H1 (cell line): ENCODE measurements at regions not wholly inside any gene's neighbourhood (a gene's known extent, or its start where the extent isn't known, plus 50 kb on each side); places are given as distances from the start of the nearest gene placed in this dataset.

Source experiments
- CTCF ChIA-PET: fragments of 300-600 bp; sonication (Branson Sonifier 250); formaldehyde crosslinking; loops from one replicate; lab custom pipeline; 2021; ENCODE audit not compliant: partially characterized antibody; lab: Charles Lee
- POLR2A ChIA-PET: fragments of 300-600 bp; sonication (Branson Sonifier 250); formaldehyde crosslinking; loops from one replicate; lab custom pipeline; 2021; ENCODE audit warnings: inconsistent platforms; ENCODE audit not compliant: partially characterized antibody; lab: Charles Lee
- DNase-seq, 2 experiments: peaks; one replicate each; pipeline versions ENCODE4 v3.0.0 to v3.0.0-alpha.2; 2010 to 2022; ENCODE audit warnings: low spot score in 2 of 2, low read depth in 1 of 2, mixed read lengths in 1 of 2
- FAIRE-seq: peaks from 2 replicates; lab custom pipeline; 2011; peaks lifted over from hg19 to GRCh38; lab: Jason Lieb, UNC
- H2AFZ ChIP-seq: 2 replicates; pipeline ENCODE4 v1.8.1; 2012; ENCODE audit warnings: low read length, inconsistent platforms
- H2AK5ac ChIP-seq: 2 replicates; pipeline ENCODE4 v1.6.1; 2013; ENCODE audit warnings: low read depth, low read length
- H2BK120ac ChIP-seq: replicated peaks from 2 replicates; pipeline ENCODE3; 2013; ENCODE audit warnings: low read depth, low read length, inconsistent platforms
- H2BK12ac ChIP-seq: 2 replicates; pipeline ENCODE4 v1.6.1; 2013; ENCODE audit warnings: low read depth, low read length
- H2BK15ac ChIP-seq: 2 replicates; pipeline ENCODE4 v1.6.1; 2013; ENCODE audit warnings: low read length
- H2BK20ac ChIP-seq: 2 replicates; pipeline ENCODE4 v1.6.1; 2013; ENCODE audit warnings: low read length
- H2BK5ac ChIP-seq: 2 replicates; pipeline ENCODE4 v1.6.1; 2013; ENCODE audit warnings: low read depth, low read length
- H3K14ac ChIP-seq: 2 replicates; pipeline ENCODE4 v1.6.1; 2013; ENCODE audit warnings: inconsistent platforms; ENCODE audit not compliant: insufficient read length
- H3K18ac ChIP-seq: 2 replicates; pipeline ENCODE4 v1.6.1; 2013; ENCODE audit warnings: low read length; ENCODE audit errors: extremely low read depth
- H3K23ac ChIP-seq: 2 replicates; pipeline ENCODE4 v1.6.1; 2013; ENCODE audit warnings: inconsistent platforms; ENCODE audit not compliant: insufficient read length
- H3K23me2 ChIP-seq: 2 replicates; pipeline ENCODE4 v1.6.1; 2013; ENCODE audit warnings: low read depth, low read length
- H3K27ac ChIP-seq: 2 replicates; pipeline ENCODE4 v1.6.1; 2011; ENCODE audit warnings: low read depth, low read length, inconsistent platforms
- H3K27me3 ChIP-seq, 4 experiments: replicated peaks in 1 of 4; 1 replicate in 1 of 4; 2 replicates in 3 of 4; pipeline versions ENCODE4 v1.6.1 to v1.8.1; 2011 to 2013; ENCODE audit warnings: low read length in 3 of 4, mild to moderate bottlenecking in 3 of 4, inconsistent platforms in 2 of 4, mixed read lengths in 2 of 4, moderate library complexity in 1 of 4; ENCODE audit not compliant: control insufficient read depth in 3 of 4, insufficient read depth in 3 of 4; ENCODE audit errors: extremely low read depth in 1 of 4
- H3K36me3 ChIP-seq, 4 experiments: 2 replicates each; pipeline versions ENCODE4 v1.6.1 to v1.8.1; 2011 to 2013; ENCODE audit warnings: mild to moderate bottlenecking in 4 of 4, low read length in 3 of 4, moderate library complexity in 2 of 4, control low read depth in 1 of 4, inconsistent platforms in 1 of 4; ENCODE audit not compliant: insufficient read depth in 4 of 4, control insufficient read depth in 2 of 4
- H3K4ac ChIP-seq: replicated peaks from 2 replicates; pipeline ENCODE3; 2013; ENCODE audit warnings: low read length, low read depth, mixed read lengths, inconsistent platforms; ENCODE audit not compliant: insufficient read length
- H3K4me1 ChIP-seq, 4 experiments: replicated peaks in 1 of 4; 1 replicate in 1 of 4; 2 replicates in 3 of 4; pipeline versions ENCODE4 v1.6.1 to v1.8.1; 2011 to 2013; ENCODE audit warnings: low read length in 3 of 4, inconsistent platforms in 2 of 4, mixed read lengths in 1 of 4; ENCODE audit not compliant: insufficient read depth in 4 of 4, control insufficient read depth in 3 of 4
- H3K4me2 ChIP-seq, 2 experiments: 2 replicates each; pipeline versions ENCODE4 v1.6.1 to v1.8.1; 2011 to 2013; ENCODE audit warnings: low read depth in 2 of 2, low read length in 2 of 2, control low read depth in 1 of 2, inconsistent platforms in 1 of 2, mild to moderate bottlenecking in 1 of 2; ENCODE audit not compliant: insufficient read depth in 1 of 2
- H3K4me3 ChIP-seq, 4 experiments: fragments of 200-600, 300-600 bp in 1 of 4; sonication (generic), shearing (Covaris generic), sonication (Bioruptor Twin) in 1 of 4; 2 replicates each; pipeline versions ENCODE4 v1.5.1 to v1.8.1; 2011 to 2016; ENCODE audit warnings: low read length in 4 of 4, low read depth in 3 of 4, control low read depth in 2 of 4, inconsistent platforms in 2 of 4, mild to moderate bottlenecking in 2 of 4, mixed read lengths in 1 of 4, moderate library complexity in 1 of 4; ENCODE audit not compliant: insufficient read depth in 2 of 4; ENCODE audit errors: extremely low read depth in 1 of 4
- H3K56ac ChIP-seq: replicated peaks from 2 replicates; pipeline ENCODE3; 2013; ENCODE audit warnings: low read depth, mild to moderate bottlenecking, mixed read lengths, low read length, inconsistent platforms; ENCODE audit not compliant: insufficient read length
- H3K79me1 ChIP-seq: 2 replicates; pipeline ENCODE4 v1.6.1; 2013; ENCODE audit warnings: low read depth, low read length, control low read depth
- H3K79me2 ChIP-seq, 2 experiments: 2 replicates each; pipeline versions ENCODE4 v1.6.1 to v1.8.1; 2012 to 2013; ENCODE audit warnings: low read length in 2 of 2, mild to moderate bottlenecking in 2 of 2, inconsistent platforms in 1 of 2; ENCODE audit not compliant: insufficient read depth in 2 of 2, control insufficient read depth in 1 of 2
- H3K9ac ChIP-seq, 4 experiments: replicated peaks in 1 of 4; 1 replicate in 1 of 4; 2 replicates in 3 of 4; pipeline versions ENCODE4 v1.6.1 to v1.8.1; 2011 to 2013; ENCODE audit warnings: low read depth in 3 of 4, low read length in 3 of 4, control low read depth in 2 of 4, mild to moderate bottlenecking in 2 of 4, moderate library complexity in 2 of 4, inconsistent platforms in 1 of 4; ENCODE audit errors: extremely low read depth in 1 of 4
- H3K9me3 ChIP-seq, 2 experiments: 2 replicates each; pipeline versions ENCODE4 v1.6.1 to v1.8.1; 2012 to 2013; ENCODE audit warnings: mild to moderate bottlenecking in 2 of 2, moderate library complexity in 2 of 2, control low read depth in 1 of 2, inconsistent platforms in 1 of 2, low read depth in 1 of 2, low read length in 1 of 2, mixed read lengths in 1 of 2; ENCODE audit not compliant: insufficient read depth in 2 of 2
- H4K20me1 ChIP-seq, 2 experiments: replicated peaks in 1 of 2; 2 replicates each; pipeline versions ENCODE3 to v1.8.1; 2011 to 2013; ENCODE audit warnings: inconsistent platforms in 2 of 2, low read length in 2 of 2, mild to moderate bottlenecking in 1 of 2; ENCODE audit not compliant: insufficient read depth in 2 of 2, control insufficient read depth in 1 of 2
- H4K5ac ChIP-seq: 2 replicates; pipeline ENCODE4 v1.6.1; 2013; ENCODE audit warnings: low read length, low read depth, mixed read lengths, inconsistent platforms; ENCODE audit not compliant: insufficient read length
- H4K8ac ChIP-seq: 2 replicates; pipeline ENCODE4 v1.8.0; 2013; ENCODE audit warnings: mild to moderate bottlenecking, moderate library complexity, low read length, inconsistent platforms; ENCODE audit not compliant: insufficient read depth; ENCODE audit errors: extremely low read depth
- H4K91ac ChIP-seq: replicated peaks from 2 replicates; pipeline ENCODE3; 2013; ENCODE audit warnings: low read length, mixed read lengths, inconsistent platforms; ENCODE audit not compliant: insufficient read length
- RAD21 ChIP-seq, 2 experiments: IDR thresholded peaks in 1 of 2; conservative IDR thresholded peaks in 1 of 2; 2 replicates each; pipeline ENCODE4 v1.6.1; 2011; ENCODE audit warnings: low read depth in 2 of 2, low read length in 2 of 2, improper control_type of control experiment in 1 of 2, inconsistent platforms in 1 of 2, mild to moderate bottlenecking in 1 of 2, moderate library complexity in 1 of 2
- WGBS, 2 experiments: shearing (Covaris generic) in 1 of 2; methylation state at CpG; one replicate each; pipeline versions ENCODE4 v1.1.6 to v1.1.7; 2013 to 2015; ENCODE audit warnings: low lambda C conversion rate in 2 of 2, mixed read lengths in 2 of 2, inconsistent platforms in 1 of 2, low coverage in 1 of 2, missing lambda C conversion rate in 1 of 2; ENCODE audit not compliant: insufficient replicate concordance in 2 of 2, insufficient coverage in 1 of 2, insufficient read length in 1 of 2; ENCODE audit errors: extremely low coverage in 1 of 2, missing lambda C conversion rate in 1 of 2; 5-methylcytosine and 5-hydroxymethylcytosine counted together

DNA sequence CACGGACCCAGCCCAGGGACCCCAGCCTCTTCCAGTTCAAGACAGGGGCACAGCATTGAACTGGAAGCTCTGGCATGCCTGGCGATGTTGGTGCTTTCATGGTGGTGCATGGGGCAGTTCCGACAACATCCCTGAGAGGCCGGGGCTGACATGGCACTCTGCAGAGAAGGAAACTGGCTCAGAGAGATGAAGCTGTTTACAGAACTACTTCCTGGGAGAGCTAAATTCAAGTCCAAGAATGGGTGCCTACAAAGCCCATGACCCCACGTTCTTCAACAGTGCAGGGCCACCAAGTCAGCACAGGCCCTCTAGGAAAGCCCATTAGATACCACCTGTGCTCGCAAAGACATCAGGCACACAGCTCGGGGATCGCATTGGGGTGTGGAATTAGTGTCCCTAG, 470.9 kb upstream of the MGMT start:
- no peak overlapping the region for H2BK15ac ChIP-seq
- 96% methylated on average over 8 of the region's 8 CpGs; no CpG with 5 or more reads in 1 of the 2 experiments for WGBS, 2 experiments
- H3K4me2 ChIP-seq, result no peak overlapping the region
- H2BK5ac ChIP-seq, result no peak overlapping the region
- no peak overlapping the region for H3K4ac ChIP-seq
- TF ChIP-seq RAD21 (IDR thresholded peaks at IDR 0.05 in 1 of 2, conservative IDR thresholded peaks at IDR 0.05 in 1 of 2; ENCODE audit: low read depth in 2 of 2, low read length in 2 of 2), result no peak
- no peak overlapping the region for H3K23ac ChIP-seq
- POLR2A ChIA-PET, result interaction anchor here (0.6 kb wide), 1 partner anchor 9 kb away, joined by 3 read pairs; no protein-coding TSS in a partner anchor
- no peak overlapping the region for H2BK12ac ChIP-seq
- H3K79me2 ChIP-seq, result no peaks in the 10 kb centered on the region
- H4K91ac ChIP-seq, result no peak overlapping the region
- FAIRE-seq (no peak), DNase-seq (no peak)
- no peak overlapping the region for H3K9ac ChIP-seq
- H2BK20ac ChIP-seq, result no peak overlapping the region
- H3K27me3 ChIP-seq, result no peaks in the 10 kb centered on the region
- no peak overlapping the region for H3K27ac ChIP-seq
- H3K4me3 ChIP-seq, result no peak overlapping the region
- H4K8ac ChIP-seq, result no peak overlapping the region
- H2BK120ac ChIP-seq, result no peak overlapping the region
- H2AK5ac ChIP-seq, result no peak overlapping the region
- H4K20me1 ChIP-seq, result no peaks in the 10 kb centered on the region
- no peaks in the 10 kb centered on the region for H3K23me2 ChIP-seq
- no peak overlapping the region for H3K14ac ChIP-seq
- H4K5ac ChIP-seq, result no peak overlapping the region
- H3K9me3 ChIP-seq, result no peaks in the 10 kb centered on the region
- no peak overlapping the region for H3K56ac ChIP-seq
- H3K4me1 ChIP-seq, result peaks cover 0 to 6% (median 0%) of the 10 kb centered on the region in 4 experiments; a peak in 1 of 7 replicates
- CTCF ChIA-PET, result interaction anchor here (1.0 to 1.1 kb wide), 2 partner anchors 14 to 136 kb away, joined by 3 to 4 read pairs; no protein-coding TSS in a partner anchor
- H3K36me3 ChIP-seq, result no peaks in the 10 kb centered on the region
- H2AFZ ChIP-seq, result no peak overlapping the region
- H3K79me1 ChIP-seq, result no peaks in the 10 kb centered on the region
- H3K18ac ChIP-seq, result no peak overlapping the region
